A204.1 (cell line): ENCODE measurements at regions not wholly inside any gene's neighbourhood (a gene's known extent, or its start where the extent isn't known, plus 50 kb on each side); places are given as distances from the start of the nearest gene placed in this dataset.

Experiments used
- FAIRE-seq: peaks from 2 replicates; lab custom pipeline; 2012; peaks lifted over from hg19 to GRCh38; lab: Jason Lieb, UNC

DNA sequence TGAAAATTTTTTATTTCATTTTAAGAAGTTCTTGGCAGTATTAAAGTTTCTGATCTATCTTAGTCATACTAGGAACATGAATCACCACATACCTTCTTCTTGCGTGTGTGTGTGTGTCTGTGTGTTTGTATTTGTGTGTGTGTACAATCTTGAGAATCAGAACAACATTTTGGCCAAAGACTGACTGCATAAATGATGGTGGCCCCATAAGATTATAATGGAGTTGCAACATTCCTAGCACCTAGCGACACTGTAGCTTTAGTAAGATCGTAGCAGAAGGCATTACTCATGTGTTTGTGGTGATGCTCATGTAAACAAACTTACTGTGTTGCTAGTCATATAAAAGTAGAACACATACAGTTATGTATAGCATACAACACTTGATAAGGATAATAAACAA, 205.4 kb downstream of the FAM76B start:
- no peak for FAIRE-seq

DNA sequence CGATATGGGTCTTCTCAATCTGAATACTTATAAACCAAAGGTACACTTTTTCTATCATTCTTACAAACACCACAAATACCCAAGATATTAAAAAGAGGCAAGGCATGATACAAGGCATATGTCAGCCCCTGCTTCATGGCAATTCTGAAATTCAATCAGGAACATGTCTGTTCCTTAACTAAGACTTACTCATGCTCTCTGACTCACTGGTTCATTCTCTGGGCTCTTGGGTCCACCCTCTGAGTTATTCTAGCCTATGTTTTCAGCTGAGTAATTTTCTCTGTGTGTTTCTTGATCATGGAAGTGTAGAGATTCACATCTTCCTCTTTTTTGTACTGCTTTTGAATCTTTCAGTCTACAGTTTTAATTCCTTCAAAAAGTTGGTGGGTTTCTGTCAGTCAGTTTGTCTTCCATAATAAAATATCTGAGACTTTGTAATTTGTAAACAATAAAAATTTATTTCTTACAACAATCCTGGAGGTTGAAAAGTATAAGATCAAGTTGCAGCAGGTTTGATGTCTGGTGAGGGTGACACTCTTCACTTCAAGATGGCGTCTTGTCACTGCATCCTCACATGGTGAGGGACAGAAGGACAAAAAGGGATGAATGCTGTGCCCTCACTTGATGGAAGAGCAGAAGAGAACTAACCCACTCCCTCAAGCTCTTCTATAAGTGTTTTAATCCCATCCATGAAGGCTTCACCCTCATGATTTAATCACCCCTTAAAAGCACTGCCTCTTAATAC, 211.7 kb downstream of the FAM76B start:
- no peak for FAIRE-seq

DNA sequence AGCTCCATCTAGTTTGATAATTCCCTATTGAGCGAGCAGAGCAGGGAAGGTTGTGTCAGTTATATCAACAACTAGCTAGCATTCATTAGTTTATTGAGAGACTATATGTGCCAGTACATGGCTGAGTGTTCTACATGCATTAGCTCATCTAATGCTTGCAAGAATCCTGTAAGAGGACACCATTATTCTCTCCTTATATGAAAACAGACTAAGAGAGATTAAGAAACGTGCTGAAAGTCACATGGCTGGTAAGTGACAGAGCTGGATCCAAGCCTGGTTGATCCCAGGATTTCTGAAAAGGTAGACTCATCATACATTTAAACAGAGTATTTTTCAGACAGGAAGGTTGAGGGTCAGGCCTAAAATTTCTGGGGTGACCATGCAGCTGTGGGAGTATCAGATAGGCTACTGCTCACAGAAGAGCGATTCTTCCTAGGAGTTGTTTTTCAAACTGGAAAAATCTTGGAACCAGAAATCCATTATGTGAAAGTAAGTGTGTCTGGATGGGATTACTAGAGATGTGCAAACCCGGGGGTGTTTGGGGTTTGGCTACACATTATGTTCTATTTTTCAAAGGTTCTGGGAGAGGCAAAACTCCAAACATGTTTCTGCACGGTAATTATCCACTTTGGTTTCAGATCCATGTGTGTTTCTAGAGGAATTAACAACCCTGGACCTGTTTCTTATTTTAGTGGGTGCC, 213.3 kb downstream of the FAM76B start:
- FAIRE-seq: no peak

DNA sequence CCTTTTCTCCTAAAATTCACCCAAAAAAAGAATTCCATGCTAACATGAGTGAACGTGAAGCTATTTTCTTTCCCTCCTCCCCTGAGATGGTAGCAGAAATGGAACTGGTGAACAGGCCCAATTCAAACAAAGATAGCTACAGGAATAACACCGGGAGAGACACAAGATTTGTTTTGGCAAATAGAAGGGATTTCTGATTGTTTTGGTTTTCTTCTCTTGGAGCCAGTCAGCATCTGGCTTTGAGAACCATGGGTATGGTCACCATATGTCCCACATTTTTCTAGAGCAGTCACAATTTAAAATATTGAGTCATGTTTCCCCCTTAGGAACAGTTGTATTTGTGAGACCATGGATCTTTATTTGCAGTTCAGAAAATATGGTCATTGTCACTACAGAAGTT, 214.1 kb downstream of the FAM76B start:
- no peak for FAIRE-seq

DNA sequence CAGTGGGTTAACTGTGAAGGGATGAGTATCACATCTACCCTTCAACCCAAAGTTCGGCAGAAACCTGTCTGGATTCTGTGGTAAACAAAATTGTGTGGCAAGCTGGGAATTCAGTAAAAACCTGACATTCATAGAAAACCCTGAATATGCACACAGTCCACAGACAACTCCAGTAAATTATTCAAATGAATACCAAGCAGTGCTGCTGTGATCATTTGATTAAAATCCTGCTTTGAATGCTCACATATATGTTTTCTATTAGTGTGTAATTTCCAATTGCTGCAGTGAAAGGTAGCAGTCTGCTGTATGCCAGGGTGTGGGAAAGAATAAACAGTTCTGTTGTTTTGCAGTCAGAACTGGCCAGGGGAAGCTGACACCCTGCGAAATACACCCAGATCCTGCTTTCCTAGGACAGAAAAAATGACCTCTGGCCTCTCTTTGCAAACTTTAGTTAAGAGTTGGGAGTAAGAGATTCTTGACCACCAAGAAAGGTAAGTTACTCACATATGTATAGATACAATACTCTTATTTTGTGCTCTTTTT, 217.8 kb downstream of the FAM76B start:
- FAIRE-seq: no peak

DNA sequence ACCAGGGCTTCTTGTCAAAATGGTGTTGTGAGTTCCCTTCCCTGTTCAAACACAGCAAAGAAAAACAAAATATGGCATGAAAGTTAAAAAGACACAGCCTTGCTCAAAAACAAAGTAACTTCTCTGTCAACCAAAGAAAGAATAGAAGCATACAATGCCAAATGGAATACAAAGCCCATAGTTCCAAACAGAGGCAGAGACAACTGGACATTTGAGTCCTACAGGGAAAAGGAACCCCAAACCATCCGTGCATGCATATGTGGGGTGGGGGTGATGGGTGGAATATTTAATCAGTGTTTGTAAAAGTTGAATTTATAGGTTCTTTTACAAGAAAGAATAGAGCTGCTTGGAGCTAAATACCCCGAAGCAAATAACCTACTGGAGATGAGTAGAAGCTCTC, 218.7 kb downstream of the FAM76B start:
- FAIRE-seq: no peak

DNA sequence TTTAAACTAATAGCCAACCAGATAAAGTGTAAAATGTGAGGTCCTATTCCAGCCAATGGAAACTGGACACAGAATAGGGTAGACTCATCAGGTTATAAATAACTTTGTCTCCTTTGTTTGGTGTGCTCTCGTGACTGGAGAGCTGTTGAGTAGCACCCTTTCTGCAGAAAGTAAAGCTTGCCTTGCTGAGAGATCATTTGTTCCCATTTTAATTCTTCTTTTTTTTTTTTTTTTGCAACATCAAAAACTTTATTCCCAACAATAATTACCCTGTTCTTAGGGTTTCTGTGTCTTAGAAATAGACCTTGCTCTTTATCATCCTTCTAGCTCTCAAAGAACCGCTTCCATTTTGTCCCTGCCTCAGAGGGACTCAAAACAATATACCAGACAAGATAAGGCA, 220.4 kb downstream of the FAM76B start:
- FAIRE-seq: no peak

DNA sequence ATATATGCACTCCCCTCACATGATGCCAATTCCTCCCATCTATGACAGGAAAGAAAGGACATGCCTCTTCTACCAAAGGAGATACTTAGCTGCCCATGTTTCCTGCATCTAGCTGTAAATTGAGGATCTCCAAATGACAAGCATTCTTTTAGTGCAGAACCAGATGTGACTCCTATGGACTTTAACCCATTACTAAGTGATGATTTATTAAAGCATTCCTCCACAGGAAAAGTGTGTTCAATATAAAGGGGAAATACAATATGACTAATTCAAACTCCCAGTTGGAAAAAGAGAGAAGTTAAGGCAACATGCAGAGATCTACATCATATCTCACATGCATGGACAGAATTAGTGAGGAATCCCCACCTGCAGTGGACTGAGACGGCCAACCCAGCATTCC, 221.3 kb downstream of the FAM76B start:
- no peak for FAIRE-seq

DNA sequence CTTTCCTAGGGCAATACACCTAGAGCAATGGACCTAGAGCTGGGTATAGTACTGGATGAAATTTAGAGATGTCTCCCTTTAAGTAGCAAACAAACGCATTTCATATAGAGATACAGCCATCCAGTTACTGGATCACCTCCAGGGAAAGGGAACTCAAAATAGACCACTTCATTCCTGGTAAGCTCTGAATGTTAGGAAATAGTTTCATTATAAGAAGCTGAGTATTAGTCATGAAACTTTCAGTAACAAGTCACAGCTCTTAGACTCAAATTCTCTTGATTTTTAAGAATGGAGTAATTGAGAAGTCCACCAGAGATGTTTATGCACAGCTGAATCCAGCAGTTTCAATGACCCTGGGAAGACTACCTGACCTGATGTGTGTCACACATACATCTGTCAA, 221.9 kb downstream of the FAM76B start:
- no peak for FAIRE-seq

DNA sequence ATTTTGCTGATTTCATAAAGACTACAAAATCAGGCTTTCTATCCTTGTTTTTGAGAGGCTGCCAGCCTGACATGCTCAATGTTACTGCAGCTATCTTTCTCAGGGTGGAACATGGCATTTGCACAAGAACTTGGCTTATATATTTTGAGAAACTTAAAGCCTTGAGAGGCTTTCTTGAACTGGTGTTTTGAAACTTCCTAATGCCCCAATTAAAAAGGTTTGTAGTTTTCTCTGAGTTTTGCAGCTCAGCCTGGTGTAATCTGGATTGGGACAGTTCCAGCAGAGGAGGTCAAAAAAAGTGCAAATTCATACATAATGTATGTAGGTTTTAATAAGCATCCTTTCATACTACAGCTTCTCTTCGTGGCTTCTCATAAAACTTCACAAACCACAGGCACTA, 223.4 kb downstream of the FAM76B start:
- FAIRE-seq: no peak

DNA sequence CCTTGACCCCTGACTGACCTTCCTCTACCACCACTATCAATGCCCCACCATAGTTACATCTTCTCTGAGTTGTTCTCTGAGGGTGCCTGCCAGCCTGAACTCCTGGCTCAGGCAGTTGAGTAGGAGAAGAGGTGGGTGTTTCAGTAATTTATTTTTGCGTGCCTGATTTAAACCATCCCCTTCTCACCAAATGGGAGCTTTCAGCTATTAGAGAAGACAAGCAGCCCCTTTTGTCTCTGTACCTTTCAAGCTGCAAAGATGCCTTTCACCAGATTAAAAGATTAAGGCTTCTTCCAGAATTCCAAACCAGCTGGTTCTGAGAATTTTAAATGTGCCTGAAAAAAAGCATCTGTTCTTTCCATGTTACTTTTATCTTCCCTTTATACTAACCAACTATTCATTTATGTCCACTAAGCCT, 223.8 kb downstream of the FAM76B start:
- FAIRE-seq: no peak

DNA sequence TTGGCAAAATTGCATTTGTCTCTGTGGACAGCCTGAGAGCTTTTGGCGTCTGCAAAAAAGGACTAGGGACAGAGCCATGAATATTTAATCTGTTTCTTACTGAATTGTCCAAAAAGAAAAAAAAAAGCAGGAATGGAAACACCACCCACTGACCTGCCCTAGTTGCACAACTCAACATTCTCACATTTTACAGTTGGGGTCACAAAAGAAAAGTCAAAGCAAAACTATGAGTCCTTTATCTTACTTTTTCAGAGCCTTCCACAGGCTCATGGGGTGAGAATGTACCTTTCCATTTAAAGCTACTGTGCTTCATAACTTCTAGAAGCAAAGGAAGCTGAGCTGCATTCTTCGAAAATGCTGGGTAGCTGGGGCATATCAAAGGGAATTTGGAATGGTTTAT, 225.7 kb downstream of the FAM76B start:
- FAIRE-seq: no peak

DNA sequence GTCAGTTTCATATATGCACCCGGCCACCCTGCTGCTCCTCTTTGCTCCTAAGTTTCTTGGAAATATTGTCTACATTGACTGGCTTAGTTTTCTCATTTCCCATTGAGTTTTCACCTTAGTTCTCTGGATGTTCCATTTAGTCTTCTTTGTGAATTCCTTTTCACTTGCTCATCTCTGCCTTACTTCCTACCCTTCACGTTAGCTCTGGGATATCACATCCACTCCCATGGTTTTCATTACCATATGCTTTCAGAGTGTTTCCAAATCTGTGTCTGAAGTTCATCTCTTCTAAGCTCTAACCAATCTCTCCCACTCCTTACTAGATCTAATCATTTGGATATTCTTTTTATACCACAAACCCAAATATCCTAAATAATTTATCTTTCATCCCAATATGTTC, 226.4 kb downstream of the FAM76B start:
- no peak for FAIRE-seq

DNA sequence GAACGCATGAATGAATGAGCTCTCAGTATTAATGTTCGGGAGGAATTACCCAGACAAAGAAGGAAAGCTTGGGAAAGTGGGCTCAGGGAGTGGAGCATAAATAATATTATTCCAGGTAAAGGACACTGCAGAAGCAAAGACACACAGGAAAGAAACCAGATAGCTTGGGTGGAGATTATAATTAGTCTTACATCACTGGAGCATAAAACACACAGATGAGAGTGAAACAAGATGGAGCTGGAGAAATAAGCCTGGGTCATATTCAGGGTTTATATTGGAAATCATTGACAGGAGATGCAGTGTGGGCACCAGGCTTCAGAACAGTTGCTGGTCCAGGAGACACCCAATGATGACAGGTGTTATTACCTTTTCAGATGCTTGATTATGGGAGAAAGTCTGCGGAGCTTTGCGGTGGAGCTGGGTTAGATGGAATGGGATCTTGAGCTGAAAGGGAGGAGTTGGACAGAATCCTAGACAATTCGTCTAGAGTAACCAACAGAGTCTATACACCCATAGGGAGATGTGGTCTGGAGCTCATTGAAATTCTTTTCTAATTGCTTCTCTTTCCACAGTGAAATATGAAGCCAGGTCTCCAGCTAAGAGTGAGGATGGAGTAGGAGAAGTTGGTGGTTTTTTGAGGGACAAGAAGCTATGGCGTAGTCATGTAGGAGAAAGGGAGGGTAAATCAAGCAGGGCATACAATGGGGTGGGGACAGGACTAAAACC, 227.2 kb downstream of the FAM76B start:
- no peak for FAIRE-seq

DNA sequence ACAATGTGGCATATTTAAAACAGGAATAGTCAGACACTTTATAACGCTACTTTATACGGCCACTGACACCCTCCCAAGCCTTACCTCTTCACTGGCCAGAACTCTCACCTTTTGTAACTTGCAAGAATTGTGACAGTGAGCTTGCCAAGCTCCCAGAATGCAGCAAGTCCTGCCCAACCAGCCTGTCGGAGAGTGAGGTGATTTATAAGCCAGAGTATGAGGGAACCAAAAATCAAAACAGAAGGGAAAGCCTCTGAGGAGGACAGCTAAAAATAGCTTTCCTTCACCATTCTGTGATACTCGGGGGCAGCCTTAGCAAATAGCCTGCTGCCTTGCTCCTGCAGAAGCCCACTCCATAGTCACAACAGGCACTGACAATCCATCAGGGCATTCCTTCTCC, 229.7 kb downstream of the FAM76B start:
- no peak for FAIRE-seq

DNA sequence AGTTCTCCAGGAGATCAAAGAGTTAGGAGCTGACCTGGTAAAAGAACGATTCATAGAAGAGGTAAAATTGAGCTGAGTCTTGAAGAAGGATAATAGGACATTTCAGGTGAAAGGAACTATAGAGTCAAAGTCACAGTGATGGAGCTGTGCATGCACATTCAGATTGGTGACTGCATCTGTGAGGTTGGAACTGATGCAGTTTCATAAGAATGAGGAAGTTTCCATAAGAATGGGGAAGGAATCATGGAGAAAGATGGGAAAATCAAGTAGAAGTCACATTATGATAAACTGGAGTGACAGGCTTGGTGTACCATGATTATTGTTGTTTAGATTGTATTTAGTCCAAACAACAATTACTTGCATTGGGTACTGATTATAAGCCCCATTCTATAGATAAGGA, 232.2 kb downstream of the FAM76B start:
- no peak for FAIRE-seq

DNA sequence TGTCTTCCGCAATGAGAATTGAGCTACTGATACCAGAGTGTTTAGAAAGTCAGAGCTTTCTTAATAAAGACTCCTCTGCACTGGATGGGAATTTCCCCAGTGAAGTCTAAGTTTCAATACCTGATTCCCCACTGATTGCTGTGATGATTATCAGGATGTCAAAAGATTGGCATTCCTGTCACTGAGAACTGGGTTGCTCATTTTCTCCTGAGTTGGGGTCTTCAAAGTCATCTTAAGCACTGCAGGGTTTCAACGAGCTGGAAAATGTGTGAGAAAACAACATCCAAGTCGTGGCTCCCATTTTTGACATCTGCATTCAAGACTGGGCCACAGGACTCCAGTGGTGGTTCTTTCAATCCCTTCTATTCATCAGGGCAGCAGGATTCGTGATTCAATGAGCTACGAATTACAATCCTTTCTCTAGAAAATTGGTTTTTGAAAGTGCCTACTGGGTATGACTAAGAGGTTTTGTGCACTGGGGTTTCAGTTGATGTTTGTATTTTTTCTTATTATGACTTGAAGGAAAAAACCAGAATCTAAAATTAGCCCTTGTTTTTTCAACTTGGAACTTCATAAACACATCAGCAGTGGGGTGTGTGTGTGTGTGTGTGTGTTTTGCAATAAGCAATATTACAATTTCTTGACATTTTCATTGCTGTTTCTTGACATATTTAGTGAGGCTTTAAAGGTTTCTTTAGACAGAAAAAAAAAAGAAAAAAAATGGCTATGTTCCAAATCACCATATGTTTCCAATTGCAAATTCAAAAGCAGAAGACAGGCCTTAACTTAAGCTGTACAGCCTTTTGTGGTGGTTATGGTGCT, 233.0 kb downstream of the FAM76B start:
- FAIRE-seq: no peak

DNA sequence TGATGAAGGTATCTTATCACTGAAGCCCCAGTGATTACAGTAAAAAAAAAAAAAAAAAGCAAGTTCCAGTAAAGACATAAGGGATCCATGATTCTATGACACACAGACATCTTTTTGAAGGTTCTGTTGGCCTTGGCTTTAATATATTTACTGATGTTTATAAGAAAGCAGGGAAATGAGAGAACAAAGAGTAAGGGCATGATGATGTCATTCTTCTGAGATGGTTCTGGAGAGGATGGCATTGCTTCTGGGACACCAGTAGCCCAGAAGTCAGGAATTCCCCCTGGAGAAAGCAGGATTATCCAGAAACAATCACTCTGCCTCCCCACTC, 233.6 kb downstream of the FAM76B start:
- no peak for FAIRE-seq

DNA sequence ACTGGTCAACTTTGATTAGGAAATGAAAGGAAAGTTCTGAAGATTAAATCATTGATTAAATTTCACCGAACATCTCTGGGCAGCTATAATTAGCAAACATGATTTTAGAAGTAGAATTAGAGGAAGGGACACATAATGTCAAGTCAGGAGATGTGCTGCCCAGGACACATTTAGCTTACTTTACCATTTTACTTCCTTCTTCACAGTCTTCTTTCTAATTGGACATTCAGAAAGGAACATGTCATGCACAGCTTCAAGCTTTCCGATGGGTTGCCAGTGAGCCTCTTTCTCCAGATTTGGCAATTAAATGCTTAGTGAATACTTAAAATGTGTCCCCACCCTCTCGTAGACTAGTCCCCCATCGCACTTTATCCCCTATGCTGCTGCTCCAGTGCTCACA, 234.7 kb downstream of the FAM76B start:
- no peak for FAIRE-seq

DNA sequence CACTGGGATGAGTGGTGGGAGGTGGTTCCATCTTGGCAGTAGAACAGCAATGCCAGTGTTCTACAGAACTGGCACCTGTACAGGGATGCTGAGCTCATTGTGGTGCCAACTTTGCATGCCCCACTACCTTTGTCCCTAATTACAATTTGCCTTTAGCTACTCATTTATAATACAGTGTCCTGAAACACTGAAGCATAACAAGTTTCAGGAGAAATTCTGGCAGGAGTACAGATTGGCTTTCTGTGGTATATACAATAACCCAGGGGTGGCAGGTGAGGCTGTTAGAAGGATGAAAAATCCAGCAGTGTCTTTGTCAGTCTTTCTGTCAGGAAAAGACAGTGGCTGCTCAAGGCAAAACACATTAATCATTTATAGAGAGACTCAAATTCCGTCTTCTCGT, 240.3 kb downstream of the FAM76B start:
- no peak for FAIRE-seq

DNA sequence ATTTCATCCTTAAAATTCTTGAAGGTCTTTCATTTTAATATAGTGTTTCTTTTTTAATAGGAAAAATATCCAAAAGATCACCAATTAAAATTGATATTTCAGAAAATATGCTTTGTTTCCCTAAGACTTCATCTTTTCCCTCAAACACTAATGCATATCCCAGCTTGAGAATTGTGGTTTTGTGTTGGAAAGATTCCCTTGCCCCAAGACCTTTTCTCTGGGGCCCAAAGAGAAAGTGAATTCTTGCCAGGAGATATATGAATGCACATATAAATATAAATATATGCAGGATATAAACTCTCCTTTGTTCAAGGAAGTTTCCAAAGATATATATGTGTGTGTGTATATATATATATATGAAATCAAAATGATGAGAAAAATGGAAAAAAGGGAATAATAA, 241.2 kb downstream of the FAM76B start:
- FAIRE-seq: no peak

DNA sequence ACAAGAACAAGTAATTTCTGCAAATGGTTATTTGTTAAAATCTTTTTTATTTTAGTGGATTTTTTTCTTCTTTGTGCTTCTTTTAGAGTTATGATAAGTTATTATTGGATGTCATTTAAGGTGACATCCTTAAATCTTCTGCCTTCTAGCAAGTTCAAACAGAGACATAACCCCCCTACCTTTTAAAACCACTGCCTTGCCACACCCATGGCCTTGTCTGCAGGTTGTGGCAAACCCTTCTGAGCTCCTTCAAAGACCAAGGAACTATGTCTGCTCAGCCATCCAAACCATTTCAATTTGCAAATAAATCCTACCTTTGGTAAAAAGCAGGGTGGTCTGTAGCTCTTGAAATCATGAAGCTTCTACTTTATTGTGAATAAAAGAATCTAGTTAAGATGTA, 241.6 kb downstream of the FAM76B start:
- FAIRE-seq: no peak

DNA sequence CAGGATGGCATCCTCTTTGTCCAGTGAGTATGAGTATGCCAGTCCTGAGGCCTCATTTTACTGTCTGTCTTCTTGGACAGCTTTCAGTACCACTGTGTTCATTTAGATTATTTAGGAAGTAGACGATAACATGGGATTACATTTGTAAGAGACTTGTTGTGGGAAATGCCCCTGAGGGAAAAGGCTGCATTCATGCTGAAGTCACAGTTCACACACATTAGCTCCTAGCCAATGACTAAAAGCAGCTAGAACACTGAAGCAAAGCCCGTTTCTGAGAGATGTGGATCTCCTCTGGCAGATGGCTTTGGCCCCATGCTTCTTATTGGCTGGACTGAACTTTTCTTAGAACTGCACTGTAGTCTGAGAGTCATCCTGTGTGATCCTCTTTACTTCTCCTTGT, 242.4 kb downstream of the FAM76B start:
- no peak for FAIRE-seq
